GM23248 (cell line): ENCODE measurements at regions not wholly inside any gene's neighbourhood (a gene's known extent, or its start where the extent isn't known, plus 50 kb on each side); places are given as distances from the start of the nearest gene placed in this dataset.

Source experiments
- EZH2 ChIP-seq: fragments of 200-600 bp; sonication (generic); IDR thresholded peaks from 2 replicates; pipeline ENCODE4 v1.6.1; 2018; ENCODE audit warnings: antibody characterized with exemption, mild to moderate bottlenecking; ENCODE audit not compliant: insufficient read depth, poor library complexity, severe bottlenecking
- EZH2phosphoT487 ChIP-seq: fragments of 200-600 bp; sonication (generic); IDR thresholded peaks from 2 replicates; pipeline ENCODE4 v1.6.1; 2018; ENCODE audit warnings: antibody characterized with exemption, moderate library complexity, mild to moderate bottlenecking, low read depth; ENCODE audit not compliant: insufficient read depth

GRCh38 chr10:3647074-3647473 lies 137.9 kb downstream of the KLF6 start:
- TF ChIP-seq EZH2 (no peak), EZH2phosphoT487 (no peak)
